Middle frontal gyrus (tissue), 1 donor: ENCODE measurements at regions not wholly inside any gene's neighbourhood (a gene's known extent, or its start where the extent isn't known, plus 50 kb on each side); places are given as distances from the start of the nearest gene placed in this dataset.

Source experiments
- DNase-seq: peaks from one replicate; pipeline ENCODE4 v3.0.0-alpha.2; 2015; ENCODE audit warnings: low spot score; ENCODE audit errors: extremely low spot score

DNA sequence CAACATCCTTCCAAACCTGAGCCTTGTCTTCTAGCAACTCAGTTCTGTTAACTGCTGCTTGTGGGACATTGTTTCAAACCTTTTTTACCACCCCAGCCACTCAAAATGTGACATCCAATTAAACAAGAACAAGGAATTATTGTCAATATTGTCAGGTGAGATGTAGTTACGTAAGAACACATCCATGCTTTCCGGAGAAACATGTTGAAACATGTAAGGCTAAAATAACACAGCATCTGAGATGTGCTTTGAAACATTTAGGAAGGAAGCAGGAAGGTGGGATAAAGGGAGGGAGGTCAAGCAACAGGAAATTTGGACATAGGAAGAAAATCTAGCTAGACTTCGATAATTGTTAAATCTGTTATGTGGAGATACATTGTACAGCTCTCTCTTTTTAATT is 50.9 kb upstream of the PRICKLE2 start:
- no peak for DNase-seq
